SK-N-SH treated with all-trans-retinoic acid at 6 μM for 48 hours (cell line): ENCODE measurements at regions not wholly inside any gene's neighbourhood (a gene's known extent, or its start where the extent isn't known, plus 50 kb on each side); places are given as distances from the start of the nearest gene placed in this dataset.

Experiments
- ATAC-seq: fragments of 200-7000 bp; cut with Tn5 transposase; 3 replicates; pipeline ENCODE4 v1.9.1; 2020; ENCODE audit warnings: mild to moderate bottlenecking, moderate library complexity
- ARNTL ChIP-seq: fragments of 450-650 bp; formaldehyde crosslinking; IDR thresholded peaks from 2 replicates; pipeline ENCODE4 v1.5.0; 2020; ENCODE audit warnings: low read depth, mild to moderate bottlenecking, moderate library complexity, borderline replicate concordance
- BACH2 ChIP-seq: fragments of 250-450 bp; sonication (Bioruptor Pico); IDR thresholded peaks from 2 replicates; pipeline ENCODE4 v1.9.0; 2021; ENCODE audit warnings: mild to moderate bottlenecking, borderline replicate concordance
- CREB5 ChIP-seq: fragments of 250-450 bp; sonication (Bioruptor Pico); IDR thresholded peaks from 2 replicates; pipeline ENCODE4 v1.5.1; 2020; ENCODE audit warnings: low read depth, mild to moderate bottlenecking, moderate library complexity
- CSDC2 ChIP-seq: fragments of 250-450 bp; sonication (Bioruptor Pico); IDR thresholded peaks from 2 replicates; pipeline ENCODE4 v1.5.0; 2020; ENCODE audit warnings: mild to moderate bottlenecking, moderate library complexity
- CSRNP3 ChIP-seq: fragments of 250-450 bp; sonication (Bioruptor Pico); IDR thresholded peaks from 2 replicates; pipeline ENCODE4 v1.5.1; 2021; ENCODE audit warnings: mild to moderate bottlenecking, moderate library complexity
- ESRRG ChIP-seq: fragments of 250-450 bp; sonication (Bioruptor Pico); IDR thresholded peaks from 2 replicates; pipeline ENCODE4 v1.6.1; 2021; ENCODE audit warnings: mild to moderate bottlenecking
- GLIS3 ChIP-seq: fragments of 250-450 bp; sonication (Bioruptor Pico); IDR thresholded peaks from 2 replicates; pipeline ENCODE4 v1.5.0; 2020; ENCODE audit warnings: mild to moderate bottlenecking, moderate library complexity
- ISL1 ChIP-seq: fragments of 250-450 bp; sonication (Bioruptor Pico); IDR thresholded peaks from 2 replicates; pipeline ENCODE4 v2.1.2; 2022; ENCODE audit warnings: mild to moderate bottlenecking, moderate library complexity
- OSR1 ChIP-seq: fragments of 250-450 bp; sonication (Bioruptor Pico); IDR thresholded peaks from 2 replicates; pipeline ENCODE4 v1.8.0; 2022; ENCODE audit warnings: moderate library complexity, mild to moderate bottlenecking, inconsistent platforms
- PATZ1 ChIP-seq: fragments of 250-450 bp; sonication (Bioruptor Pico); IDR thresholded peaks from 2 replicates; pipeline ENCODE4 v1.8.0; 2020; ENCODE audit warnings: mild to moderate bottlenecking, moderate library complexity, borderline replicate concordance
- PPARA ChIP-seq: fragments of 250-450 bp; sonication (Bioruptor Pico); IDR thresholded peaks from 2 replicates; pipeline ENCODE4 v1.5.0; 2020; ENCODE audit warnings: mild to moderate bottlenecking, borderline replicate concordance
- RARB ChIP-seq: fragments of 250-450 bp; sonication (Bioruptor Pico); IDR thresholded peaks from 2 replicates; pipeline ENCODE4 v1.8.0; 2021; ENCODE audit warnings: mild to moderate bottlenecking, moderate library complexity
- SNAI2 ChIP-seq: fragments of 250-450 bp; sonication (Bioruptor Pico); IDR thresholded peaks from 2 replicates; pipeline ENCODE4 v1.5.0; 2020; ENCODE audit warnings: mild to moderate bottlenecking, moderate library complexity
- TCF4 ChIP-seq: fragments of 250-450 bp; sonication (Bioruptor Pico); IDR thresholded peaks from 2 replicates; pipeline ENCODE4 v1.8.0; 2021; ENCODE audit warnings: mild to moderate bottlenecking, moderate library complexity, borderline replicate concordance
- TOX ChIP-seq: fragments of 250-450 bp; sonication (Bioruptor Pico); IDR thresholded peaks from 2 replicates; pipeline ENCODE4 v1.8.0; 2021; ENCODE audit warnings: mild to moderate bottlenecking, moderate library complexity, borderline replicate concordance
- TSHZ2 ChIP-seq: fragments of 250-450 bp; sonication (Bioruptor Pico); IDR thresholded peaks from 2 replicates; pipeline ENCODE4 v1.5.0; 2020; ENCODE audit warnings: mild to moderate bottlenecking, moderate library complexity
- ZC3H10 ChIP-seq: fragments of 250-450 bp; sonication (Bioruptor Pico); IDR thresholded peaks from 2 replicates; pipeline ENCODE4 v1.5.1; 2021; ENCODE audit warnings: mild to moderate bottlenecking, moderate library complexity
- ZFP3 ChIP-seq: fragments of 250-450 bp; sonication (Bioruptor Pico); IDR thresholded peaks from 2 replicates; pipeline ENCODE4 v1.5.0; 2020; ENCODE audit warnings: mild to moderate bottlenecking, moderate library complexity
- ZFP30 ChIP-seq: fragments of 450-650 bp; formaldehyde crosslinking; IDR thresholded peaks from 2 replicates; pipeline ENCODE4 v1.5.0; 2022; ENCODE audit warnings: mild to moderate bottlenecking, moderate library complexity
- ZNF565 ChIP-seq: fragments of 450-650 bp; formaldehyde crosslinking; conservative IDR thresholded peaks from 2 replicates; pipeline ENCODE4 v1.5.0; 2020; ENCODE audit warnings: low read depth, mild to moderate bottlenecking, moderate library complexity
- ZNF70 ChIP-seq: fragments of 450-650 bp; formaldehyde crosslinking; IDR thresholded peaks from 2 replicates; pipeline ENCODE4 v1.5.0; 2020; ENCODE audit warnings: mild to moderate bottlenecking, moderate library complexity
- ZNF8 ChIP-seq: fragments of 450-650 bp; formaldehyde crosslinking; IDR thresholded peaks from 2 replicates; pipeline ENCODE4 v1.5.0; 2020; ENCODE audit warnings: mild to moderate bottlenecking, moderate library complexity

GRCh38 chr12:97940629-97941028, 478.0 kb downstream of the RMST start:
- no peak for TF ChIP-seq SNAI2 (CRISPR knock-in tag)
- no peak for TF ChIP-seq ZNF8 (CRISPR knock-in tag)
- no peak for TF ChIP-seq GLIS3 (CRISPR knock-in tag)
- peak; percentile 29; the same call in 1 of the 2 replicates for TF ChIP-seq ISL1
- no peak for TF ChIP-seq ZNF565 (CRISPR knock-in tag)
- no peak for TF ChIP-seq TCF4 (CRISPR knock-in tag)
- no peak for TF ChIP-seq TSHZ2 (CRISPR knock-in tag)
- TF ChIP-seq TOX: no peak
- no peak for ATAC-seq

GRCh38 chr12:97941686-97942354, 479.2 kb downstream of the RMST start:
- TF ChIP-seq ZC3H10: no peak
- no peak for TF ChIP-seq ARNTL
- no peak for TF ChIP-seq TCF4 (CRISPR knock-in tag)
- TF ChIP-seq GLIS3 (CRISPR knock-in tag): no peak
- no peak for TF ChIP-seq PATZ1 (CRISPR knock-in tag)
- TF ChIP-seq ZFP30 (CRISPR knock-in tag): no peak
- TF ChIP-seq CREB5 (CRISPR knock-in tag): no peak
- TF ChIP-seq RARB: no peak
- TF ChIP-seq CSRNP3 (CRISPR knock-in tag): no peak
- no peak for TF ChIP-seq ISL1
- TF ChIP-seq OSR1: no peak
- TF ChIP-seq ZNF8 (CRISPR knock-in tag): no peak
- no peak for TF ChIP-seq ZFP3 (CRISPR knock-in tag)
- TF ChIP-seq ZNF565 (CRISPR knock-in tag): no peak
- no peak for TF ChIP-seq ESRRG
- no peak for TF ChIP-seq PPARA (CRISPR knock-in tag)
- TF ChIP-seq BACH2: no peak
- TF ChIP-seq TOX: no peak
- ATAC-seq: no peak

- no peak for ATAC-seq
- no peak for TF ChIP-seq SNAI2 (CRISPR knock-in tag)
- no peak for TF ChIP-seq RARB
- TF ChIP-seq ZNF70 (CRISPR knock-in tag): no peak
These were observed 480.8 kb downstream of the RMST start for GRCh38 chr12:97943359-97943758.

GRCh38 chr12:97944576-97944975, 482.0 kb downstream of the RMST start:
- ATAC-seq: no peak
- no peak for TF ChIP-seq ZNF70 (CRISPR knock-in tag)
- no peak for TF ChIP-seq CSDC2 (CRISPR knock-in tag)
- TF ChIP-seq OSR1: no peak
- TF ChIP-seq CREB5 (CRISPR knock-in tag): no peak
- TF ChIP-seq ZNF8 (CRISPR knock-in tag): no peak
- no peak for TF ChIP-seq TSHZ2 (CRISPR knock-in tag)
- no peak for TF ChIP-seq TOX
- TF ChIP-seq ZFP30 (CRISPR knock-in tag): no peak
- no peak for TF ChIP-seq ZFP3 (CRISPR knock-in tag)
- no peak for TF ChIP-seq SNAI2 (CRISPR knock-in tag)
- TF ChIP-seq GLIS3 (CRISPR knock-in tag): no peak
- no peak for TF ChIP-seq CSRNP3 (CRISPR knock-in tag)
